Activated naive CD4-positive, alpha-beta T cell treated with anti-CD3 and anti-CD28 coated beads, Interleukin-2, amount 50 U/mL, for 24 hours (primary cell): ENCODE measurements at regions not wholly inside any gene's neighbourhood (a gene's known extent, or its start where the extent isn't known, plus 50 kb on each side); places are given as distances from the start of the nearest gene placed in this dataset.

Experiments used
- H3K27ac Mint-ChIP-seq: one replicate; pipeline ENCODE4 v1.8.0; 2021; ENCODE audit warnings: mild to moderate bottlenecking, mixed read lengths
- H3K27me3 Mint-ChIP-seq: one replicate; pipeline ENCODE4 v1.8.0; 2021; ENCODE audit warnings: mixed read lengths
- H3K36me3 Mint-ChIP-seq: one replicate; pipeline ENCODE4 v1.8.0; 2021; ENCODE audit warnings: mixed read lengths
- H3K4me1 Mint-ChIP-seq: one replicate; pipeline ENCODE4 v1.8.0; 2021; ENCODE audit warnings: mixed read lengths
- H3K4me3 Mint-ChIP-seq: one replicate; pipeline ENCODE4 v1.8.0; 2021; ENCODE audit warnings: mild to moderate bottlenecking, mixed read lengths
- H3K9me3 Mint-ChIP-seq: one replicate; pipeline ENCODE4 v1.8.0; 2021; ENCODE audit warnings: mixed read lengths

DNA sequence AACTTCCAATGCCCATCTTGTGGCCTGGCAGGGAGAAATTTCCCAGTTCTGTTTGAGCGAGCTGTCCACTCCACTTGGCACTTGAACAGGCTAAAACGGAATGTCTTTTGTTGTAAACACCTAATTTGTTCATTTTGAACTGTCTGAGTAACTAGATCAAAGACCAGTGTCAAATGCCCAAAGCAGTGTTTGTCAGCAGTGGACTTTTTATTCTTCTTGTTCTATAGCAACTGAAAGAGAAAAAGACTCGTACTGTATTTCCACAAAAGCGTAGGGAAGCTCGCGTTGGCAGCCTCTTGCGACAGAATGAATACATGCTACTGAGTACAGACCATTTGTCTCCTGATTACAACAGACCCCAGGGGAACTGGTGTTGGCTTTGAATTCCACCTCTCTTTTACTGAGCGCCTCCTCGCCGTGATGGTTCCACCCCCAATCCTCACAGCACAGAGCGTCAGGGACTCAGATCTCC lies 601.8 kb upstream of the ZNF608 start:
- H3K36me3 Mint-ChIP-seq, result no peaks in the 10 kb centered on the region
- H3K4me1 Mint-ChIP-seq, result no peaks in the 10 kb centered on the region
- peaks cover 7% of the 10 kb centered on the region for H3K9me3 Mint-ChIP-seq
- no peak overlapping the region for H3K27ac Mint-ChIP-seq
- no peak overlapping the region for H3K4me3 Mint-ChIP-seq
- no peaks in the 10 kb centered on the region for H3K27me3 Mint-ChIP-seq

- no peaks in the 10 kb centered on the region for H3K27me3 Mint-ChIP-seq
These were observed 602.7 kb upstream of the ZNF608 start for GRCh38 chr5:125348936-125349831.

DNA sequence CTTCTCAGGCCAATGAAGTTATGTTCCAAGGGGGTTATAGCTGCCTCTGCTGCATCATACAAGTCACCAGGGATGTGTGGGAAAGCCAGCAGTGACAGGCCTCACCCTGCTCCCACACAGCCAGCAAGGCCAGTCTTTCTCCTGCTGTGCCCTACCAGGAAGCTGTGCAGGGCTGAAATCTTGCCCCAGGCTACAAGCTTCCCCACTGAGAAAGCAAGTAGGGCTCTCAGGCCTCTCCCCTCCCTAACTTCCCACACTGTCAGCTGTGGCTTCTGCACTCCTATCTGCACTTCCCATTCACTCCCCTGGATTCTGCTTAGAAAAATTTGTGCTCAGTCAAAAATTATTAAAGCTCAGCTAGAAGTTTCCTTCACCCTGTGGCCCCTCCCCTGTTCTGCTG lies 611.2 kb upstream of the ZNF608 start:
- Mint-ChIP-seq H3K4me1 (no peaks in the 10 kb centered on the region), H3K4me3 (no peak overlapping the region), H3K27me3 (no peaks in the 10 kb centered on the region), H3K36me3 (no peaks in the 10 kb centered on the region), H3K9me3 (peaks cover 28% of the 10 kb centered on the region), H3K27ac (no peak overlapping the region)

More at GRCh38 chr5:125348936-125349831, 602.7 kb upstream of the ZNF608 start:
- H3K4me1 Mint-ChIP-seq, result no peaks in the 10 kb centered on the region
- H3K4me3 Mint-ChIP-seq, result no peak overlapping the region
- H3K9me3 Mint-ChIP-seq, result peaks cover 8% of the 10 kb centered on the region
- no peak overlapping the region for H3K27ac Mint-ChIP-seq
- no peaks in the 10 kb centered on the region for H3K36me3 Mint-ChIP-seq

DNA sequence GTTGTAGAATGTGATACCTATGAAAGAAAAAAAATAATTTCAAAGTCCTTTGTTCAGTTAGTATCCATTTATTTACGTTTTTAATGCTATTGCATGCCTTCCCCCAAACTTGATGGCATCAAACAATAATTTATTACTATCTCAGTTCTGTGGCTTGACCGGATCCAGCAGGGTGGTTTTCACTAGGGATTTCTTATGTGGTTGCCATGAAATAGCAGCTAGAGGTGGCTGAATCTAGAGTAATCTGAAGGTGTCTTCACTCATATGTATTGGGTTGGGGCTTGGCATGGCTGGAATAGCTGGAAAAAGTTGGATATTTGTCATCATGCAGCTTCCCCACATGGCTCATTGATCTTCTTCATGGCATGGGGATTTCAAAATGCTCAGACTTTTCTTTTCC lies 619.3 kb upstream of the ZNF608 start:
- no peaks in the 10 kb centered on the region for H3K36me3 Mint-ChIP-seq
- H3K4me3 Mint-ChIP-seq, result no peak overlapping the region
- peaks cover 8% of the 10 kb centered on the region for H3K9me3 Mint-ChIP-seq
- H3K27me3 Mint-ChIP-seq, result no peaks in the 10 kb centered on the region
- no peaks in the 10 kb centered on the region for H3K4me1 Mint-ChIP-seq
- no peak overlapping the region for H3K27ac Mint-ChIP-seq

DNA sequence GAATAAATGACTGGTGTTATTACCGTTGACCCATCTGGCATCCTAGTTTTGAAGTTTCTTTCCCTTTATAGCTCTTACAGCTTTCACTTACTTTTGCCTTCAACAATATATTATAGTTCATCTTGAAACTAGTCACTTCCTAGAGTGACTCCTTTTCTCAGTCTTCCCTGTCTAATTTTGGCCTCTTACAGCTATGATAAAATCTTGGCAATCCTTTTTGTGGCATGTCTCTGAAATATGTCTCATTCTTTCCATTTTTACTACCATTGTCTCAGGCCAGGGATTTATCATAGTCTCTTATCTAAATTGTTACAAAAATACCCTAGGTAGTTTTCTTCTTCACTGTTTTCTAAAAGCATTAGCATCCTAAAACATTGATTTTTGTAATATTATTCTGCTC lies 621.3 kb upstream of the ZNF608 start:
- no peak overlapping the region for H3K4me3 Mint-ChIP-seq
- H3K27me3 Mint-ChIP-seq, result no peaks in the 10 kb centered on the region
- no peak overlapping the region for H3K27ac Mint-ChIP-seq
- H3K9me3 Mint-ChIP-seq, result peaks cover 8% of the 10 kb centered on the region
- H3K4me1 Mint-ChIP-seq, result no peaks in the 10 kb centered on the region
- H3K36me3 Mint-ChIP-seq, result no peaks in the 10 kb centered on the region

DNA sequence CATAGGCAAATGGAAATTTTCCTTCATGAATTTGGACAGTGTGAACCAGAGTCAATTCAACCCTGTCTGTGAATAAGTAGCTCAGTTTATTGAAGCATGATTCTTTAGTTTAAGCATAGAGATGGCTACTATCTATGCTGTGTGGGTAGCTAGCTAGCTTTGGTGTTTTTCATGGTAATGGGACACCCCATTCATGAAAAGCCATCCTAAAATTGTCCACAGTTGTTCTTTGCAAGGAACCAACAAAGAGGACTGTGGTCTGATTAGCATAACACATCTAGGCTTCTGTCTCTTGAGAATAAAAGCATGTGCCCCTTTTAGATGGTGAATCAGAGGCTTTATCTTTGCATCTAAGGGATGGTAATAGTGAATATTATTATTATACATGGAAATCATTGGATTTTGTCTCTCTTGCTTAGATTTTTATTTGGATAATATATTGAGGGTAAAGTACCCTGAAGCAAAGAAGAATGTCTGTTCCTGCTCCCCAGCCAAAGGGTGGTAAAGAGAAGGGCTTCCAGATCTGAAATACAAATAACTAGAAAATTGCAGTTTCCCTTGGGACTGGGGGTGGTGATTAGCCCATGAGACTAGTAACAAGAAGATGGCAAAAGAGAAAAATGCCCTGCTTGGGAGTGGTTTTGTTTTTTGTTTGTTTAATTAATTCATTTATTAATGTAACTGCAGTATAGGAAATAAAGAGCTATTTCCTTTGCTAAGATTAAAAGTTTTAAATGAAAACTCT lies 624.2 kb upstream of the ZNF608 start:
- Mint-ChIP-seq H3K4me3 (no peak overlapping the region), H3K27me3 (no peaks in the 10 kb centered on the region), H3K4me1 (no peaks in the 10 kb centered on the region), H3K36me3 (no peaks in the 10 kb centered on the region), H3K27ac (no peak overlapping the region), H3K9me3 (peaks cover 8% of the 10 kb centered on the region)

- H3K27ac Mint-ChIP-seq, result no peak overlapping the region
- H3K27me3 Mint-ChIP-seq, result no peaks in the 10 kb centered on the region
- H3K4me1 Mint-ChIP-seq, result no peaks in the 10 kb centered on the region
- no peaks in the 10 kb centered on the region for H3K9me3 Mint-ChIP-seq
- no peaks in the 10 kb centered on the region for H3K36me3 Mint-ChIP-seq
- no peak overlapping the region for H3K4me3 Mint-ChIP-seq
These were observed 626.5 kb upstream of the ZNF608 start for GRCh38 chr5:125372694-125373631.

DNA sequence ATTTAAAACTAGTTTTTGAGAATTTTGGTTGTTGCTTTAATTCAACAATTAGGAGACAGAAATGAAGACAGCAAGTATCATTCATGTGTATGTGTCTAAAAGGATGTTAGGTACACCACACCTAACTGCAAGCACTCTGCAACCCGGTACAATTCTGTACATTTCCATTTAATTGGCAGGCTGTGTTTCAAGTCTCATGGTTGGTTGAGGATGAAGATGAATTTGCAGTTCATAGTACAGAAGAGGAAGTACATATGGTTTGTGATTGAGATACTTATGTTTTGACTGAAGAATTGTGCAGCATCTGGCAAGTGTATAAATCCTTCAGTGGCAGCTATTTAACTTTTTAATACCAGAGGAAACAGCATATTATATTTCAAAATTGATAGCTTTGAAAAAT lies 628.7 kb upstream of the ZNF608 start:
- Mint-ChIP-seq H3K4me3 (no peak overlapping the region), H3K9me3 (peaks cover 13% of the 10 kb centered on the region), H3K4me1 (no peaks in the 10 kb centered on the region), H3K27ac (no peak overlapping the region), H3K27me3 (no peaks in the 10 kb centered on the region), H3K36me3 (no peaks in the 10 kb centered on the region)

DNA sequence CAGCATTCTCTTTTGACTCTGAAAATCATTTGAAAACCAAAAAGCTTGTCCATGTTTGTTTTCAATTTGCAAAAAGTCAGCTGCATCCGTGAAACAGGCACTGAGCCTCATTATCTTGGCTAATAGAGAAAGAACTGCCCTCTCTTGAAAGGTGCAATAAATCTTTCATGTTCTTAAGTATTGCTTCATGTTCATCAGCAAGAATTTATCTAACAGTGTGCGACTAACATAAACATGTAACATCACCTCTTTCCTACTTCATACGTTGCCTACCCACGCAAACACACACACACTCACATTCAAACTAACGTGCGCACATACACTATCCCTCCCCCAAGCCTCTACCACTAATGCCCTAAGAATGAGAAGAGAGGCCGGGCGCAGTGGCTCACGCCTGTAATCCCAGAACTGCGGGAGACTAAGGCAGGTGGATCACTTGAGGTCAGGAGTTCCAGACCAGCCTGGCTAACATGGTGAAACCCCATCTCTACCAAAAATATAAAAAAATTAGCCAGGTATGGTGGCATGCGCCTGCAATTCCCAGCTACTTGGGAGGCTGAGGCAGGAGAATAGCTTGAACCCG lies 629.7 kb upstream of the ZNF608 start:
- Mint-ChIP-seq H3K27ac (no peak overlapping the region), H3K36me3 (no peaks in the 10 kb centered on the region), H3K4me3 (no peak overlapping the region), H3K4me1 (no peaks in the 10 kb centered on the region), H3K9me3 (peaks cover 13% of the 10 kb centered on the region), H3K27me3 (no peaks in the 10 kb centered on the region)

DNA sequence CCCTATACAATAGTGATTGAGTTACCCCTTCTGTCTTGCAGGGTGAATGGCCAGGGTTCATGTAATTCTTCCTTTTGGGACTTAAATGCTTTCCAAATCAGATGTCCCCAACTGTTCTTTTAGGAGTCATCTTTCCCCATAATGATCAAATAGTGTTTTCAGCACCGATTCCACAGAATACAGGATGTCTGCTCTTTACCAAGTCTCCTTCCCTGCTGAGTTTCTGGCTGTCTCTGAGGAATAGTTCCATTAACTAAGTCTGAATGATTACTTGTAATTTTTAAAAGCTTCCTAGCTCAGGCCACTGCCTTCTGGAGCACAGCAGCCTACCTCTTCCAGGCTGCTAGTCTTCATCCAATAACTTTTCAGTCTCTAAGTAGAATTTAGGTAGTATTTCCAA lies 630.7 kb upstream of the ZNF608 start:
- Mint-ChIP-seq H3K36me3 (no peaks in the 10 kb centered on the region), H3K27me3 (no peaks in the 10 kb centered on the region)

GRCh38 chr5:125381290-125381689 lies 634.9 kb upstream of the ZNF608 start:
- no peak overlapping the region for H3K4me3 Mint-ChIP-seq
- H3K27me3 Mint-ChIP-seq, result no peaks in the 10 kb centered on the region
- H3K27ac Mint-ChIP-seq, result no peak overlapping the region
- no peaks in the 10 kb centered on the region for H3K36me3 Mint-ChIP-seq
- H3K4me1 Mint-ChIP-seq, result no peaks in the 10 kb centered on the region
- peaks cover 13% of the 10 kb centered on the region for H3K9me3 Mint-ChIP-seq

More for the DNA sequence above, 630.7 kb upstream of the ZNF608 start:
- Mint-ChIP-seq H3K4me3 (no peak overlapping the region), H3K9me3 (peaks cover 13% of the 10 kb centered on the region), H3K4me1 (no peaks in the 10 kb centered on the region), H3K27ac (no peak overlapping the region)

- Mint-ChIP-seq H3K36me3 (no peaks in the 10 kb centered on the region), H3K4me3 (no peak overlapping the region), H3K9me3 (peaks cover 14% of the 10 kb centered on the region), H3K4me1 (no peaks in the 10 kb centered on the region), H3K27me3 (no peaks in the 10 kb centered on the region), H3K27ac (no peak overlapping the region)
These were observed 637.6 kb upstream of the ZNF608 start for GRCh38 chr5:125384071-125384470.

DNA sequence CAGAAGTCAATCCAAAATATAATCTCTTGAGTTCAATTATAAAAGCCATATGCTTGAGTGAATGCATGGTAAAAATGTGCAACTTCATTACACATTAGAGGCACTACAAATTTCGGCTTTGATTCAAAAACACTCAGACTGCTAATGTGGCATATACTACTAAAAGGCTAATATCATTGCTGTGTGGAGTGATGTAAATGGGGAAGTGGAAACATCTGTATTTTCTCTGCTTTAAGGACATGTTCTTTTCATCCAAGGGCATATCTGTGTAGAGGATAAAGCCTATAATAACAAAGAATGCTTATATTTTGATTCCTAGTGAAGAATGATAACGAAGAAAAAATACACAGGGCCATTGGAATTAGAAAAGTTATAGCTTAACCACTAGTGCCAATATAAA lies 643.9 kb upstream of the ZNF608 start:
- Mint-ChIP-seq H3K27me3 (no peaks in the 10 kb centered on the region), H3K27ac (no peak overlapping the region), H3K36me3 (no peaks in the 10 kb centered on the region), H3K9me3 (peaks cover 7% of the 10 kb centered on the region), H3K4me3 (no peak overlapping the region), H3K4me1 (no peaks in the 10 kb centered on the region)

- H3K27ac Mint-ChIP-seq, result no peak overlapping the region
- no peaks in the 10 kb centered on the region for H3K27me3 Mint-ChIP-seq
- H3K36me3 Mint-ChIP-seq, result no peaks in the 10 kb centered on the region
- H3K9me3 Mint-ChIP-seq, result peaks cover 4% of the 10 kb centered on the region
- H3K4me1 Mint-ChIP-seq, result no peaks in the 10 kb centered on the region
- H3K4me3 Mint-ChIP-seq, result no peak overlapping the region
These were observed 646.9 kb upstream of the ZNF608 start for GRCh38 chr5:125393221-125393815.
